WTC11 (cell line): ENCODE measurements at regions not wholly inside any gene's neighbourhood (a gene's known extent, or its start where the extent isn't known, plus 50 kb on each side); places are given as distances from the start of the nearest gene placed in this dataset.

ENCODE experiments used
- FOXP4 ChIP-seq: sonication (generic); formaldehyde crosslinking; IDR thresholded peaks from 2 replicates; pipeline ENCODE4 v1.8.0; 2022; ENCODE audit warnings: mild to moderate bottlenecking, missing genetic modification reagents
- MXD4 ChIP-seq: fragments of 250-450 bp; sonication (Bioruptor Pico); IDR thresholded peaks from 2 replicates; pipeline ENCODE4 v1.8.0; 2021; ENCODE audit warnings: mild to moderate bottlenecking, moderate library complexity, borderline replicate concordance
- NFYB ChIP-seq: sonication (generic); formaldehyde crosslinking; conservative IDR thresholded peaks from 2 replicates; pipeline ENCODE4 v1.8.0; 2022; ENCODE audit warnings: low read depth, missing genetic modification reagents
- RORB ChIP-seq: fragments of 250-450 bp; sonication (Bioruptor Pico); IDR thresholded peaks from 2 replicates; pipeline ENCODE4 v1.9.0; 2021; ENCODE audit warnings: mild to moderate bottlenecking
- ZNF219 ChIP-seq: sonication (generic); formaldehyde crosslinking; IDR thresholded peaks from 2 replicates; pipeline ENCODE4 v1.8.0; 2023; ENCODE audit warnings: missing genetic modification reagents, mild to moderate bottlenecking, borderline replicate concordance
- ZNF263 ChIP-seq: sonication (generic); formaldehyde crosslinking; IDR thresholded peaks from 2 replicates; pipeline ENCODE4 v1.8.1; 2022; ENCODE audit warnings: low read depth, mild to moderate bottlenecking, moderate library complexity, missing genetic modification reagents
- ZNF396 ChIP-seq: fragments of 250-450 bp; sonication (Bioruptor Pico); IDR thresholded peaks from 2 replicates; pipeline ENCODE4 v1.8.0; 2021; ENCODE audit warnings: mild to moderate bottlenecking, moderate library complexity, borderline replicate concordance
- ZNF425 ChIP-seq: fragments of 250-450 bp; sonication (Bioruptor Pico); conservative IDR thresholded peaks from 2 replicates; pipeline ENCODE4 v1.9.0; 2021; ENCODE audit warnings: mild to moderate bottlenecking
- TF ChIP-seq, protein P1 (sequence below): fragments of 250-450 bp; sonication (Bioruptor Pico); IDR thresholded peaks from 2 replicates; pipeline ENCODE4 v1.9.0; 2021; ENCODE audit warnings: mild to moderate bottlenecking, borderline replicate concordance
- TF ChIP-seq, protein P2 (sequence below): sonication (generic); formaldehyde crosslinking; IDR thresholded peaks from 2 replicates; pipeline ENCODE4 v1.8.1; 2022; ENCODE audit warnings: low read depth, mild to moderate bottlenecking, moderate library complexity, missing genetic modification reagents, borderline replicate concordance
- TF ChIP-seq, protein P3 (sequence below): sonication (generic); formaldehyde crosslinking; IDR thresholded peaks from 2 replicates; pipeline ENCODE4 v1.8.0; 2023; ENCODE audit warnings: mild to moderate bottlenecking, missing genetic modification reagents
- TF ChIP-seq, protein P4 (sequence below): fragments of 250-450 bp; sonication (Bioruptor Pico); IDR thresholded peaks from 2 replicates; pipeline ENCODE4 v1.9.0; 2021; ENCODE audit warnings: mild to moderate bottlenecking
- TF ChIP-seq, protein P5 (sequence below): fragments of 250-450 bp; sonication (Bioruptor Pico); IDR thresholded peaks from 2 replicates; pipeline ENCODE4 v1.9.0; 2021; ENCODE audit warnings: mild to moderate bottlenecking

DNA sequence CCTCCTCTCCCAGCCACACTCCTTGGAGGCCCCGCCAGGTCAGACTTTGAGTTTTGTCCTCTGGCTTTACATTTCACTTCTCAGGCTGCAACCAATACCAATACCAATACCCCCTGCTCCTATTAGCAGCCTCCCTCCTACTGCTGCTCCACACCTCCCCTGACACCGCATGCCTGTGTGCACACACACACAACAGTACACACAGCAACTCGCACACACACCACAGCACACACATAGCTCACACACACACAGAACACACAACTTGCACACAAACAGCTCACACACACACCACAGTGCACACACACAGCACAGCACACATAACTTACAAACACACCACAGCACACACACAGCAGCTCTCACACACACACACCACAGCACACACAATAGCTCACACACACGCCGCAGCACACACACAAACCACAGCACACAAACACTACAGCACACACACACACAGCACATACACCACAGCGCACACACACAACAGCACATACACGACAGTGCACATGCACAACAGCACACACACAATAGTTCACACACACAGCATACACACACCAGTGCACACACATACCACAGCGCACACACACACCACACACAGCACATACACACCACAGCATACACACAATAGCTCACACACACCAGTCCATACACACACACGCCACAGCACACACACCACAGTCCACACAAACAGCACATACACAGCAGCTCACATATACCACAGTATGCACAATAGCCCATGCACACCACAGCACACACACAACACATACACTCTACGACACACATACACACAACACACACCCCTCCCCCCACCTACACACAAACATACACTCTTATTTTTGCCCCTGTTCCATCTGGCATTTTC, 204.7 kb downstream of the UACA start (continued):
- TF ChIP-seq, protein P1, sequence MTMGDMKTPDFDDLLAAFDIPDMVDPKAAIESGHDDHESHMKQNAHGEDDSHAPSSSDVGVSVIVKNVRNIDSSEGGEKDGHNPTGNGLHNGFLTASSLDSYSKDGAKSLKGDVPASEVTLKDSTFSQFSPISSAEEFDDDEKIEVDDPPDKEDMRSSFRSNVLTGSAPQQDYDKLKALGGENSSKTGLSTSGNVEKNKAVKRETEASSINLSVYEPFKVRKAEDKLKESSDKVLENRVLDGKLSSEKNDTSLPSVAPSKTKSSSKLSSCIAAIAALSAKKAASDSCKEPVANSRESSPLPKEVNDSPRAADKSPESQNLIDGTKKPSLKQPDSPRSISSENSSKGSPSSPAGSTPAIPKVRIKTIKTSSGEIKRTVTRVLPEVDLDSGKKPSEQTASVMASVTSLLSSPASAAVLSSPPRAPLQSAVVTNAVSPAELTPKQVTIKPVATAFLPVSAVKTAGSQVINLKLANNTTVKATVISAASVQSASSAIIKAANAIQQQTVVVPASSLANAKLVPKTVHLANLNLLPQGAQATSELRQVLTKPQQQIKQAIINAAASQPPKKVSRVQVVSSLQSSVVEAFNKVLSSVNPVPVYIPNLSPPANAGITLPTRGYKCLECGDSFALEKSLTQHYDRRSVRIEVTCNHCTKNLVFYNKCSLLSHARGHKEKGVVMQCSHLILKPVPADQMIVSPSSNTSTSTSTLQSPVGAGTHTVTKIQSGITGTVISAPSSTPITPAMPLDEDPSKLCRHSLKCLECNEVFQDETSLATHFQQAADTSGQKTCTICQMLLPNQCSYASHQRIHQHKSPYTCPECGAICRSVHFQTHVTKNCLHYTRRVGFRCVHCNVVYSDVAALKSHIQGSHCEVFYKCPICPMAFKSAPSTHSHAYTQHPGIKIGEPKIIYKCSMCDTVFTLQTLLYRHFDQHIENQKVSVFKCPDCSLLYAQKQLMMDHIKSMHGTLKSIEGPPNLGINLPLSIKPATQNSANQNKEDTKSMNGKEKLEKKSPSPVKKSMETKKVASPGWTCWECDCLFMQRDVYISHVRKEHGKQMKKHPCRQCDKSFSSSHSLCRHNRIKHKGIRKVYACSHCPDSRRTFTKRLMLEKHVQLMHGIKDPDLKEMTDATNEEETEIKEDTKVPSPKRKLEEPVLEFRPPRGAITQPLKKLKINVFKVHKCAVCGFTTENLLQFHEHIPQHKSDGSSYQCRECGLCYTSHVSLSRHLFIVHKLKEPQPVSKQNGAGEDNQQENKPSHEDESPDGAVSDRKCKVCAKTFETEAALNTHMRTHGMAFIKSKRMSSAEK = no peak
- TF ChIP-seq, protein P2, sequence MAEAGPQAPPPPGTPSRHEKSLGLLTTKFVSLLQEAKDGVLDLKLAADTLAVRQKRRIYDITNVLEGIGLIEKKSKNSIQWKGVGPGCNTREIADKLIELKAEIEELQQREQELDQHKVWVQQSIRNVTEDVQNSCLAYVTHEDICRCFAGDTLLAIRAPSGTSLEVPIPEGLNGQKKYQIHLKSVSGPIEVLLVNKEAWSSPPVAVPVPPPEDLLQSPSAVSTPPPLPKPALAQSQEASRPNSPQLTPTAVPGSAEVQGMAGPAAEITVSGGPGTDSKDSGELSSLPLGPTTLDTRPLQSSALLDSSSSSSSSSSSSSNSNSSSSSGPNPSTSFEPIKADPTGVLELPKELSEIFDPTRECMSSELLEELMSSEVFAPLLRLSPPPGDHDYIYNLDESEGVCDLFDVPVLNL = no peak
- TF ChIP-seq, protein P3, sequence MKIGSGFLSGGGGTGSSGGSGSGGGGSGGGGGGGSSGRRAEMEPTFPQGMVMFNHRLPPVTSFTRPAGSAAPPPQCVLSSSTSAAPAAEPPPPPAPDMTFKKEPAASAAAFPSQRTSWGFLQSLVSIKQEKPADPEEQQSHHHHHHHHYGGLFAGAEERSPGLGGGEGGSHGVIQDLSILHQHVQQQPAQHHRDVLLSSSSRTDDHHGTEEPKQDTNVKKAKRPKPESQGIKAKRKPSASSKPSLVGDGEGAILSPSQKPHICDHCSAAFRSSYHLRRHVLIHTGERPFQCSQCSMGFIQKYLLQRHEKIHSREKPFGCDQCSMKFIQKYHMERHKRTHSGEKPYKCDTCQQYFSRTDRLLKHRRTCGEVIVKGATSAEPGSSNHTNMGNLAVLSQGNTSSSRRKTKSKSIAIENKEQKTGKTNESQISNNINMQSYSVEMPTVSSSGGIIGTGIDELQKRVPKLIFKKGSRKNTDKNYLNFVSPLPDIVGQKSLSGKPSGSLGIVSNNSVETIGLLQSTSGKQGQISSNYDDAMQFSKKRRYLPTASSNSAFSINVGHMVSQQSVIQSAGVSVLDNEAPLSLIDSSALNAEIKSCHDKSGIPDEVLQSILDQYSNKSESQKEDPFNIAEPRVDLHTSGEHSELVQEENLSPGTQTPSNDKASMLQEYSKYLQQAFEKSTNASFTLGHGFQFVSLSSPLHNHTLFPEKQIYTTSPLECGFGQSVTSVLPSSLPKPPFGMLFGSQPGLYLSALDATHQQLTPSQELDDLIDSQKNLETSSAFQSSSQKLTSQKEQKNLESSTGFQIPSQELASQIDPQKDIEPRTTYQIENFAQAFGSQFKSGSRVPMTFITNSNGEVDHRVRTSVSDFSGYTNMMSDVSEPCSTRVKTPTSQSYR = no peak
- TF ChIP-seq ZNF219 (CRISPR knock-in tag) (no peak), ZNF425 (CRISPR knock-in tag) (no peak), FOXP4 (CRISPR knock-in tag) (no peak), MXD4 (CRISPR knock-in tag) (no peak), NFYB (CRISPR knock-in tag) (no peak), RORB (CRISPR knock-in tag) (no peak), ZNF396 (CRISPR knock-in tag) (no peak), ZNF263 (CRISPR knock-in tag) (no peak)
- TF ChIP-seq, protein P4, sequence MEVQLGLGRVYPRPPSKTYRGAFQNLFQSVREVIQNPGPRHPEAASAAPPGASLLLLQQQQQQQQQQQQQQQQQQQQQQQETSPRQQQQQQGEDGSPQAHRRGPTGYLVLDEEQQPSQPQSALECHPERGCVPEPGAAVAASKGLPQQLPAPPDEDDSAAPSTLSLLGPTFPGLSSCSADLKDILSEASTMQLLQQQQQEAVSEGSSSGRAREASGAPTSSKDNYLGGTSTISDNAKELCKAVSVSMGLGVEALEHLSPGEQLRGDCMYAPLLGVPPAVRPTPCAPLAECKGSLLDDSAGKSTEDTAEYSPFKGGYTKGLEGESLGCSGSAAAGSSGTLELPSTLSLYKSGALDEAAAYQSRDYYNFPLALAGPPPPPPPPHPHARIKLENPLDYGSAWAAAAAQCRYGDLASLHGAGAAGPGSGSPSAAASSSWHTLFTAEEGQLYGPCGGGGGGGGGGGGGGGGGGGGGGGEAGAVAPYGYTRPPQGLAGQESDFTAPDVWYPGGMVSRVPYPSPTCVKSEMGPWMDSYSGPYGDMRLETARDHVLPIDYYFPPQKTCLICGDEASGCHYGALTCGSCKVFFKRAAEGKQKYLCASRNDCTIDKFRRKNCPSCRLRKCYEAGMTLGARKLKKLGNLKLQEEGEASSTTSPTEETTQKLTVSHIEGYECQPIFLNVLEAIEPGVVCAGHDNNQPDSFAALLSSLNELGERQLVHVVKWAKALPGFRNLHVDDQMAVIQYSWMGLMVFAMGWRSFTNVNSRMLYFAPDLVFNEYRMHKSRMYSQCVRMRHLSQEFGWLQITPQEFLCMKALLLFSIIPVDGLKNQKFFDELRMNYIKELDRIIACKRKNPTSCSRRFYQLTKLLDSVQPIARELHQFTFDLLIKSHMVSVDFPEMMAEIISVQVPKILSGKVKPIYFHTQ (CRISPR knock-in tag) = no peak
- TF ChIP-seq, protein P5, sequence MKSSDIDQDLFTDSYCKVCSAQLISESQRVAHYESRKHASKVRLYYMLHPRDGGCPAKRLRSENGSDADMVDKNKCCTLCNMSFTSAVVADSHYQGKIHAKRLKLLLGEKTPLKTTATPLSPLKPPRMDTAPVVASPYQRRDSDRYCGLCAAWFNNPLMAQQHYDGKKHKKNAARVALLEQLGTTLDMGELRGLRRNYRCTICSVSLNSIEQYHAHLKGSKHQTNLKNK (CRISPR knock-in tag) = no peak
